HL-60 (cell line): ENCODE measurements at regions not wholly inside any gene's neighbourhood (a gene's known extent, or its start where the extent isn't known, plus 50 kb on each side); places are given as distances from the start of the nearest gene placed in this dataset.

Experiments
- DNase-seq, 2 experiments: peaks; one replicate each; pipeline ENCODE4 v3.0.0-alpha.2; 2010 to 2020; ENCODE audit warnings: low read depth in 1 of 2, low spot score in 1 of 2
- H3K27ac ChIP-seq: fragments of 250-450 bp; sonication (Bioruptor Pico); replicated peaks from 2 replicates; pipeline ENCODE4 v1.5.1; 2020; ENCODE audit warnings: mild to moderate bottlenecking, moderate library complexity
- H3K27me3 ChIP-seq: fragments of 250-450 bp; sonication (Bioruptor Pico); 2 replicates; pipeline ENCODE4 v1.5.1; 2021; ENCODE audit warnings: mild to moderate bottlenecking, moderate library complexity; ENCODE audit not compliant: insufficient read depth, poor library complexity, severe bottlenecking
- H3K4me3 ChIP-seq: replicated peaks from 2 replicates; pipeline ENCODE4 v1.5.1; 2011; ENCODE audit warnings: mild to moderate bottlenecking, control low read depth, low read length; ENCODE audit not compliant: insufficient read depth
- GABPA ChIP-seq: IDR thresholded peaks from 2 replicates; pipeline ENCODE4 v1.6.1; 2012; ENCODE audit warnings: low read depth
- POLR2AphosphoS5 ChIP-seq: IDR thresholded peaks from 2 replicates; pipeline ENCODE4 v1.6.1; 2012; ENCODE audit warnings: low read depth
- SPI1 ChIP-seq: IDR thresholded peaks from 2 replicates; pipeline ENCODE4 v1.6.1; 2012; ENCODE audit warnings: low read depth, mild to moderate bottlenecking, borderline replicate concordance
- TF ChIP-seq, protein P1 (sequence below): IDR thresholded peaks from 2 replicates; pipeline ENCODE4 v1.6.1; 2012; ENCODE audit warnings: low read depth; ENCODE audit not compliant: insufficient replicate concordance
- TF ChIP-seq, protein P2 (sequence below): IDR thresholded peaks from one replicate; pipeline ENCODE4 v1.5.1; 2011; ENCODE audit warnings: low read length, control low read depth, inconsistent platforms; ENCODE audit not compliant: insufficient read depth

DNA sequence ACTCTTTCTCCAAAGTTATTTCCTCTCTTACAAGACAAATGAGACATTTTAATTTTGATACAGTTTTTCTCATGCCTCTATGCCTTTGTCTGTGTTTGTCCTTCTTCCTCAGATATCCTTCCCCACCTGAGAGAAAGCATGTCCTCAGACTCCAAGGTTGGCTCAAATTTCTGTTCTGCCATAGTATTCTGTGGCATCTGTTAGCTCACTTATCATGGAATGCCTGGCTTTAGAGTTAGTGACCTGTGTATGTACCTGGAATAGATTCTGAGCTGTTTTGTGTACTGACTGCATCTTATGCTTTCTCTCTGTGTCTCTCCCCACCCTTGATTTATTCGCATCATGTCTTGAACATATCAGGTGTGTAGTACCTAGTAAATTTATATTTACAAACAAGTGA, 90.0 kb downstream of the CENPW start:
- no peak overlapping the region for H3K4me3 ChIP-seq
- no peaks in the 10 kb centered on the region for H3K27me3 ChIP-seq
- H3K27ac ChIP-seq = no peak overlapping the region
- TF ChIP-seq POLR2AphosphoS5 = no peak
- TF ChIP-seq, protein P1, sequence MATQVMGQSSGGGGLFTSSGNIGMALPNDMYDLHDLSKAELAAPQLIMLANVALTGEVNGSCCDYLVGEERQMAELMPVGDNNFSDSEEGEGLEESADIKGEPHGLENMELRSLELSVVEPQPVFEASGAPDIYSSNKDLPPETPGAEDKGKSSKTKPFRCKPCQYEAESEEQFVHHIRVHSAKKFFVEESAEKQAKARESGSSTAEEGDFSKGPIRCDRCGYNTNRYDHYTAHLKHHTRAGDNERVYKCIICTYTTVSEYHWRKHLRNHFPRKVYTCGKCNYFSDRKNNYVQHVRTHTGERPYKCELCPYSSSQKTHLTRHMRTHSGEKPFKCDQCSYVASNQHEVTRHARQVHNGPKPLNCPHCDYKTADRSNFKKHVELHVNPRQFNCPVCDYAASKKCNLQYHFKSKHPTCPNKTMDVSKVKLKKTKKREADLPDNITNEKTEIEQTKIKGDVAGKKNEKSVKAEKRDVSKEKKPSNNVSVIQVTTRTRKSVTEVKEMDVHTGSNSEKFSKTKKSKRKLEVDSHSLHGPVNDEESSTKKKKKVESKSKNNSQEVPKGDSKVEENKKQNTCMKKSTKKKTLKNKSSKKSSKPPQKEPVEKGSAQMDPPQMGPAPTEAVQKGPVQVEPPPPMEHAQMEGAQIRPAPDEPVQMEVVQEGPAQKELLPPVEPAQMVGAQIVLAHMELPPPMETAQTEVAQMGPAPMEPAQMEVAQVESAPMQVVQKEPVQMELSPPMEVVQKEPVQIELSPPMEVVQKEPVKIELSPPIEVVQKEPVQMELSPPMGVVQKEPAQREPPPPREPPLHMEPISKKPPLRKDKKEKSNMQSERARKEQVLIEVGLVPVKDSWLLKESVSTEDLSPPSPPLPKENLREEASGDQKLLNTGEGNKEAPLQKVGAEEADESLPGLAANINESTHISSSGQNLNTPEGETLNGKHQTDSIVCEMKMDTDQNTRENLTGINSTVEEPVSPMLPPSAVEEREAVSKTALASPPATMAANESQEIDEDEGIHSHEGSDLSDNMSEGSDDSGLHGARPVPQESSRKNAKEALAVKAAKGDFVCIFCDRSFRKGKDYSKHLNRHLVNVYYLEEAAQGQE = no peak
- TF ChIP-seq SPI1 = no peak
- no peak for TF ChIP-seq GABPA
- TF ChIP-seq, protein P2, sequence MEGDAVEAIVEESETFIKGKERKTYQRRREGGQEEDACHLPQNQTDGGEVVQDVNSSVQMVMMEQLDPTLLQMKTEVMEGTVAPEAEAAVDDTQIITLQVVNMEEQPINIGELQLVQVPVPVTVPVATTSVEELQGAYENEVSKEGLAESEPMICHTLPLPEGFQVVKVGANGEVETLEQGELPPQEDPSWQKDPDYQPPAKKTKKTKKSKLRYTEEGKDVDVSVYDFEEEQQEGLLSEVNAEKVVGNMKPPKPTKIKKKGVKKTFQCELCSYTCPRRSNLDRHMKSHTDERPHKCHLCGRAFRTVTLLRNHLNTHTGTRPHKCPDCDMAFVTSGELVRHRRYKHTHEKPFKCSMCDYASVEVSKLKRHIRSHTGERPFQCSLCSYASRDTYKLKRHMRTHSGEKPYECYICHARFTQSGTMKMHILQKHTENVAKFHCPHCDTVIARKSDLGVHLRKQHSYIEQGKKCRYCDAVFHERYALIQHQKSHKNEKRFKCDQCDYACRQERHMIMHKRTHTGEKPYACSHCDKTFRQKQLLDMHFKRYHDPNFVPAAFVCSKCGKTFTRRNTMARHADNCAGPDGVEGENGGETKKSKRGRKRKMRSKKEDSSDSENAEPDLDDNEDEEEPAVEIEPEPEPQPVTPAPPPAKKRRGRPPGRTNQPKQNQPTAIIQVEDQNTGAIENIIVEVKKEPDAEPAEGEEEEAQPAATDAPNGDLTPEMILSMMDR = no peak
- no peak for DNase-seq

- no peak for DNase-seq
- no peak overlapping the region for H3K27ac ChIP-seq
- H3K4me3 ChIP-seq = no peak overlapping the region
- TF ChIP-seq, protein P1 = no peak
- TF ChIP-seq GABPA (no peak), POLR2AphosphoS5 (no peak), SPI1 (no peak)
- TF ChIP-seq, protein P2 = no peak
- no peaks in the 10 kb centered on the region for H3K27me3 ChIP-seq
Measured at GRCh38 chr6:126432564-126432963, 92.6 kb downstream of the CENPW start.

DNA sequence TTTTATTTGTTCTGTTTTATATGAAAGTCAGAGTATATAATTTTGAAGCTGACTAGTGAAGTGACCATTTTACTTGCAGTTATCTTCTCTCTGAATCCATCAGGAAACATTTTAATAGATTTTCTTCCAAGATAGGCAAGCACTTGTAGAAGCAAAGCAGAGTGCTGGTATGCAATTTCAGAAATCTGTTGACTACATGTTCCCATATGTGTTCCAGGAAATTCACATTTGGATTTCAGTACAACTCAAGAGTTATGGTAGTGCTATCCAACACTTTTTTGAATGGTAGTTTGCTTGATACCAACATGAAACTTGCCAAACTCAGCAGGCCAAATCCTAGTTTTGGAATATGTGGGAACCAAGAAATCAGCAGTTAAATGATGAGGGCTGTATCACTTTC, 94.0 kb downstream of the CENPW start:
- Histone ChIP-seq H3K4me3 (no peak overlapping the region), H3K27me3 (no peaks in the 10 kb centered on the region), H3K27ac (no peak overlapping the region)

More for the DNA sequence above, 94.0 kb downstream of the CENPW start:
- DNase-seq = no peak
- TF ChIP-seq POLR2AphosphoS5 (no peak), SPI1 (no peak), GABPA (no peak)
- TF ChIP-seq, protein P1 = no peak
- TF ChIP-seq, protein P2 = no peak
